Endodermal cell (in vitro differentiated cells): ENCODE measurements at regions not wholly inside any gene's neighbourhood (a gene's known extent, or its start where the extent isn't known, plus 50 kb on each side); places are given as distances from the start of the nearest gene placed in this dataset.
"Not testable (repeated sequence)": the region's sequence is repeated elsewhere in the genome, so short reads cannot be mapped to it uniquely, and the experiment has no call there.

Experiments
- DNase-seq: peaks from one replicate; pipeline ENCODE4 v3.0.0-alpha.2; 2017
- H3K27ac ChIP-seq: 2 replicates; pipeline ENCODE4 v1.5.1; 2013; ENCODE audit warnings: mild to moderate bottlenecking, low read depth, low read length, moderate library complexity
- H3K27me3 ChIP-seq: 2 replicates; pipeline ENCODE4 v1.6.1; 2013; ENCODE audit warnings: mild to moderate bottlenecking, low read length, moderate library complexity; ENCODE audit not compliant: insufficient read depth, control insufficient read depth, poor library complexity, severe bottlenecking
- H3K36me3 ChIP-seq: 2 replicates; pipeline ENCODE4 v1.7.0; 2013; ENCODE audit warnings: mild to moderate bottlenecking, low read length, moderate library complexity; ENCODE audit not compliant: control insufficient read depth, insufficient read depth
- H3K4me1 ChIP-seq: one replicate; pipeline ENCODE4 v1.7.0; 2013; ENCODE audit warnings: low read length; ENCODE audit not compliant: control insufficient read depth, insufficient read depth
- H3K4me3 ChIP-seq: 2 replicates; pipeline ENCODE4 v1.5.1; 2013; ENCODE audit warnings: mild to moderate bottlenecking, low read length, moderate library complexity
- H3K9ac ChIP-seq: 2 replicates; pipeline ENCODE4 v1.6.1; 2013; ENCODE audit warnings: mild to moderate bottlenecking, low read length, moderate library complexity; ENCODE audit not compliant: poor library complexity, severe bottlenecking; ENCODE audit errors: extremely low read depth
- H3K9me3 ChIP-seq: 2 replicates; pipeline ENCODE4 v1.6.1; 2013; ENCODE audit warnings: mild to moderate bottlenecking, low read length, moderate library complexity; ENCODE audit not compliant: control insufficient read depth
- H3K27ac Mint-ChIP-seq: 2 replicates; pipeline ENCODE4 v1.8.0; 2020; ENCODE audit warnings: mixed read lengths
- H3K27me3 Mint-ChIP-seq: 2 replicates; pipeline ENCODE4 v1.8.0; 2021; ENCODE audit warnings: mild to moderate bottlenecking, mixed read lengths; ENCODE audit not compliant: insufficient read depth
- H3K36me3 Mint-ChIP-seq: 2 replicates; pipeline ENCODE4 v1.8.0; 2020; ENCODE audit warnings: low read depth, mixed read lengths
- H3K4me1 Mint-ChIP-seq: 2 replicates; pipeline ENCODE4 v1.8.0; 2020; ENCODE audit warnings: mixed read lengths
- H3K4me3 Mint-ChIP-seq: 2 replicates; pipeline ENCODE4 v1.8.0; 2020; ENCODE audit warnings: mild to moderate bottlenecking, moderate library complexity, mixed read lengths
- H3K9me3 Mint-ChIP-seq: 2 replicates; pipeline ENCODE4 v1.8.0; 2020; ENCODE audit warnings: mild to moderate bottlenecking, mixed read lengths
- CTCF ChIP-seq: fragments of 200-600 bp; sonication (generic); conservative IDR thresholded peaks from 2 replicates; pipeline ENCODE4 v1.5.0; 2021; ENCODE audit warnings: antibody characterized with exemption, mild to moderate bottlenecking
- WGBS, 2 experiments: methylation state at CpG; one replicate each; pipeline versions ENCODE4 v1.1.5 to v1.1.7; 2013; ENCODE audit warnings: missing lambda C conversion rate in 2 of 2, mixed read lengths in 1 of 2; ENCODE audit not compliant: insufficient coverage in 1 of 2, insufficient read length in 1 of 2; 5-methylcytosine and 5-hydroxymethylcytosine counted together

DNA sequence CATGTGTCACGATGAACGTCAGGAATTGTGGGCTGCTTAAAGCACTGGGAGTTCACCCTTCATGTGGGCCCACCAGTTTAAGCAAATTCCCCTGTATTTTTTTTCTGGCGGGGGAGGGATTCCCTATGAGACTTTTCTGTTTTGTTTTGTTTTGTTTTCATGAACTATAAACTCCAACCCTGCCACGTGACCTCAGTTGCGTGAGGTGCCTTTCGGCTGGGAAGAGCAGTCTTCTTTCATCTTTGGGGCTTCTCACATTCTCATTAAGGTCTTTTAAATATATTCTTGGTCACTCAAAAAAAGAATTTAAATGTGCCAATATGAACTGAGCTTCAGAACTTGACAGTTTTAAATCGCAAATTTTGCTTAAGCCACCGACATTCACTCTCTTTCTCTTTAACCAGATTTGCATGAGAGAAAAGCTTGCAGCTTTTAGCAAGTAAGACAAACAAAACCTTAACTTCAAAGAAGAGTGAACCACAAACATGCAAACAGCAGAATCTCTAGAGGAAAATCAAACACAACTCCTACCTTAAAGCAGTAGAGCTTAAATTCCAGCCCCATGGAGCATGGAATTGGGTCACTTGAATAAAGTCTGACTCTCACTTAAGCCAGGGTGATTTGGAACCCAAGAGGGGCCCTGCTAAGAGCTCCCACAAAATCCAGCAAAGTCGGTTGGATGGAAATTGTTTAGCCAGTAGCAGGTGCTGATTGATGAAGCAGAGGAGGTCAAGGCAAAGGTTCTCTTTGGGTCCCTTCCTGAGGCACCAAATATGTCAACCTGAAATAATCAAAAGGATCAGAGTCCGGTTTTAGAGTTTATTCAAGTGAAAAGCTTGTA lies 699.8 kb upstream of the GBE1 start:
- no peaks in the 10 kb centered on the region for H3K36me3 ChIP-seq
- no peak overlapping the region for H3K27ac Mint-ChIP-seq
- TF ChIP-seq CTCF, result no peak

DNA sequence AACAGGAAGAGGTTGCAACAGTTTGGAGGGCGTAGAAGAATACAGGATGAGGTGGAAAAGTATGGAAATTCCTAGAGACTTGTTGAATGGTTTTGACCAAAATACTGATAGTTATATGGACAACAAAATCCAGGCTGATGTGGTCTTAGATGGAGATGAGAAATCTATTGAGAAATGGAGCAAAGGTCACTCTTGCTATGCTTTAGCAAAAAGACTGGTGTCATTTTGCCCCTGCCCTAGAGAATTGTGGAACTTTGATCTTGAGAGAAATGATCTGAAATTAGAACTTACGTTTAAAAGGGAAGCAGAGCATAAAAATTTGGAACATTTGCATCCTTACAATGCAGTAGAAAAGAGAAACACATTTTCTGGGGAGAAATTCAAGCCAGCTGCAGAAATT lies 686.9 kb upstream of the GBE1 start:
- 66 to 67% methylated on average over 1 to 2 of the region's 2 CpGs for WGBS, 2 experiments
- Histone ChIP-seq H3K4me1 (no peaks in the 10 kb centered on the region), H3K9ac (no peak overlapping the region), H3K27ac (no peak overlapping the region), H3K9me3 (peaks cover 8% of the 10 kb centered on the region), H3K4me3 (no peak overlapping the region), H3K36me3 (no peaks in the 10 kb centered on the region), H3K27me3 (no peaks in the 10 kb centered on the region)
- Mint-ChIP-seq H3K27me3 (no peaks in the 10 kb centered on the region), H3K36me3 (no peaks in the 10 kb centered on the region), H3K4me3 (no peak overlapping the region), H3K27ac (no peak overlapping the region), H3K9me3 (peaks cover 16% of the 10 kb centered on the region), H3K4me1 (no peaks in the 10 kb centered on the region)
- DNase-seq, result no peak
- TF ChIP-seq CTCF, result no peak

More for the DNA sequence above, 699.8 kb upstream of the GBE1 start:
- H3K9ac ChIP-seq, result no peak overlapping the region
- H3K4me1 Mint-ChIP-seq, result peaks cover 14% of the 10 kb centered on the region
- no peak overlapping the region for H3K4me3 Mint-ChIP-seq
- H3K9me3 ChIP-seq, result no peaks in the 10 kb centered on the region
- no peaks in the 10 kb centered on the region for H3K4me1 ChIP-seq
- H3K27me3 Mint-ChIP-seq, result no peaks in the 10 kb centered on the region
- 74 to 81% methylated on average over 8 to 10 of the region's 10 CpGs for whole genome bisulfite sequencing, 2 experiments
- no peak overlapping the region for H3K4me3 ChIP-seq
- H3K27me3 ChIP-seq, result no peaks in the 10 kb centered on the region
- no peaks in the 10 kb centered on the region for H3K36me3 Mint-ChIP-seq
- no peak for DNase-seq
- H3K27ac ChIP-seq, result no peak overlapping the region
- H3K9me3 Mint-ChIP-seq, result peaks cover 6% of the 10 kb centered on the region

- H3K27ac Mint-ChIP-seq, result peak overlapping the region; percentile 75
- H3K27me3 Mint-ChIP-seq, H3K27me3 ChIP-seq, H3K4me1 Mint-ChIP-seq, H3K9me3 ChIP-seq, H3K4me3 ChIP-seq, H3K36me3 Mint-ChIP-seq, H3K9me3 Mint-ChIP-seq, H3K27ac ChIP-seq, H3K4me1 ChIP-seq, H3K36me3 ChIP-seq, H3K9ac ChIP-seq: not testable (repeated sequence)
- H3K4me3 Mint-ChIP-seq, result peak overlapping the region; percentile 16
- WGBS, 2 experiments, result 13 to 25% methylated on average over 4 to 7 of the region's 7 CpGs
- peak; percentile 90 for DNase-seq
Observed at GRCh38 chr3:82428821-82429220, 667.4 kb upstream of the GBE1 start.

GRCh38 chr3:82424031-82424339 lies 662.5 kb upstream of the GBE1 start:
- no peaks in the 10 kb centered on the region for H3K27me3 Mint-ChIP-seq
- H3K36me3 Mint-ChIP-seq, result no peaks in the 10 kb centered on the region
- H3K27ac ChIP-seq, result no peak overlapping the region

More at GRCh38 chr3:82424031-82424339, 662.5 kb upstream of the GBE1 start:
- 43% methylated on average over 1 of the region's 1 CpG; no CpG with 5 or more reads in 1 of the 2 experiments for WGBS, 2 experiments
- Histone ChIP-seq H3K27me3 (no peaks in the 10 kb centered on the region), H3K9me3 (no peaks in the 10 kb centered on the region), H3K36me3 (no peaks in the 10 kb centered on the region), H3K9ac (no peak overlapping the region), H3K4me3 (no peak overlapping the region), H3K4me1 (no peaks in the 10 kb centered on the region)
- Mint-ChIP-seq H3K4me1 (peaks cover 13% of the 10 kb centered on the region), H3K27ac (no peak overlapping the region), H3K4me3 (no peak overlapping the region), H3K9me3 (no peaks in the 10 kb centered on the region)
- TF ChIP-seq CTCF, result no peak
- DNase-seq, result no peak
